Endothelial cell of umbilical vein (primary cell): ENCODE measurements at regions not wholly inside any gene's neighbourhood (a gene's known extent, or its start where the extent isn't known, plus 50 kb on each side); places are given as distances from the start of the nearest gene placed in this dataset.

Experiments used
- BruUV-seq: library from RNA; stranded (reverse); fragments of 400-500 nt; replicated peaks from 2 replicates; lab custom pipeline; 2021; lab: Mats Ljungman, UMichigan
- CTCF ChIA-PET: fragments of 300-600, 350-600 bp; sonication (Branson Sonifier 250); formaldehyde crosslinking; loops from one replicate; lab custom pipeline; 2021; ENCODE audit warnings: antibody characterized with exemption, inconsistent platforms; lab: Charles Lee
- POLR2A ChIA-PET: fragments of 300-600, 350-600 bp; sonication (Branson Sonifier 250); formaldehyde crosslinking; loops from one replicate; lab custom pipeline; 2021; ENCODE audit warnings: antibody characterized with exemption, inconsistent platforms; lab: Charles Lee
- DNase-seq: peaks from one replicate; pipeline ENCODE4 v3.0.0-alpha.2; 2011; ENCODE audit warnings: low read depth, low spot score
- FAIRE-seq: peaks from 2 replicates; lab custom pipeline; 2011; peaks lifted over from hg19 to GRCh38; lab: Jason Lieb, UNC
- H2AFZ ChIP-seq: 2 replicates; pipeline ENCODE4 v1.6.0; 2012; ENCODE audit warnings: low read depth, low read length, control low read depth, inconsistent platforms
- H3K27ac ChIP-seq: 2 replicates; pipeline ENCODE4 v1.5.1; 2011; ENCODE audit warnings: low read depth, mild to moderate bottlenecking, control low read depth, low read length, moderate library complexity; ENCODE audit not compliant: insufficient read depth
- H3K27me3 ChIP-seq, 2 experiments: 2 replicates each; pipeline versions ENCODE4 v1.6.0 to v1.6.1; 2011; ENCODE audit warnings: low read length in 2 of 2, mixed read lengths in 1 of 2; ENCODE audit not compliant: control insufficient read depth in 2 of 2, insufficient read depth in 2 of 2
- H3K36me3 ChIP-seq, 2 experiments: 2 replicates in 1 of 2; 3 replicates in 1 of 2; pipeline ENCODE4 v1.5.1; 2011; ENCODE audit warnings: low read length in 2 of 2, mild to moderate bottlenecking in 1 of 2, moderate library complexity in 1 of 2; ENCODE audit not compliant: control insufficient read depth in 2 of 2, insufficient read depth in 2 of 2; ENCODE audit errors: extremely low read depth in 1 of 2
- H3K4me1 ChIP-seq: 3 replicates; pipeline ENCODE4 v1.5.1; 2011; ENCODE audit warnings: mild to moderate bottlenecking, low read length; ENCODE audit not compliant: control insufficient read depth, insufficient read depth; ENCODE audit errors: extremely low read depth
- H3K4me2 ChIP-seq: 2 replicates; pipeline ENCODE4 v1.6.1; 2011; ENCODE audit warnings: low read length, control low read depth, mixed read lengths; ENCODE audit not compliant: insufficient read depth
- H3K4me3 ChIP-seq, 3 experiments: fragments of 200-600 bp in 1 of 3; sonication (generic), shearing (Covaris generic) in 1 of 3; replicated peaks in 1 of 3; 2 replicates each; pipeline ENCODE4 v1.5.1; 2011 to 2016; ENCODE audit warnings: control low read depth in 3 of 3, low read length in 3 of 3, mild to moderate bottlenecking in 2 of 3, inconsistent platforms in 1 of 3, low read depth in 1 of 3, moderate library complexity in 1 of 3; ENCODE audit not compliant: insufficient read depth in 1 of 3
- H3K79me2 ChIP-seq: 2 replicates; pipeline ENCODE4 v1.6.0; 2012; ENCODE audit warnings: low read length, inconsistent platforms; ENCODE audit not compliant: control insufficient read depth, insufficient read depth
- H3K9ac ChIP-seq: replicated peaks from 2 replicates; pipeline ENCODE3; 2011; ENCODE audit warnings: low read length, control low read depth; ENCODE audit not compliant: insufficient read depth; ENCODE audit errors: extremely low read depth
- H3K9me1 ChIP-seq: replicated peaks from 3 replicates; pipeline ENCODE4 v1.6.0; 2011; ENCODE audit warnings: mild to moderate bottlenecking, low read length; ENCODE audit not compliant: control insufficient read depth, insufficient read depth; ENCODE audit errors: extremely low read depth
- H3K9me3 ChIP-seq: replicated peaks from 2 replicates; pipeline ENCODE4 v1.5.1; 2012; ENCODE audit warnings: low read length, inconsistent platforms; ENCODE audit not compliant: control insufficient read depth, insufficient read depth
- H4K20me1 ChIP-seq: replicated peaks from 2 replicates; pipeline ENCODE3; 2011; ENCODE audit warnings: mild to moderate bottlenecking, low read length; ENCODE audit not compliant: control insufficient read depth, insufficient read depth; ENCODE audit errors: extremely low read depth
- EZH2 ChIP-seq: IDR thresholded peaks from 2 replicates; pipeline ENCODE4 v1.6.1; 2012; ENCODE audit warnings: borderline replicate concordance, low read depth, mild to moderate bottlenecking, moderate library complexity, low read length, inconsistent platforms; ENCODE audit not compliant: severe bottlenecking
- FOS ChIP-seq: IDR thresholded peaks from 2 replicates; pipeline ENCODE4 v1.6.1; 2011; ENCODE audit warnings: mild to moderate bottlenecking, low read length, moderate library complexity, borderline replicate concordance; ENCODE audit not compliant: insufficient read depth
- GATA2 ChIP-seq: IDR thresholded peaks from 2 replicates; pipeline ENCODE4 v1.7.0; 2011; ENCODE audit warnings: low read depth, mild to moderate bottlenecking, moderate library complexity, mixed read lengths, low read length; ENCODE audit not compliant: insufficient read length, insufficient read depth
- JUN ChIP-seq: IDR thresholded peaks from 2 replicates; pipeline ENCODE4 v1.6.1; 2011; ENCODE audit warnings: borderline replicate concordance, low read depth; ENCODE audit not compliant: insufficient read length, insufficient read depth
- MYC ChIP-seq: IDR thresholded peaks from one replicate; pipeline ENCODE4 v1.6.1; 2011; ENCODE audit warnings: mild to moderate bottlenecking, low read depth, low read length
- POLR2A ChIP-seq: IDR thresholded peaks from 2 replicates; pipeline ENCODE4 v1.6.1; 2012; ENCODE audit warnings: low read depth, mild to moderate bottlenecking, control low read depth, low read length
- POLR2AphosphoS5 ChIP-seq: IDR thresholded peaks from 2 replicates; pipeline ENCODE4 v1.6.1; 2012; ENCODE audit warnings: low read depth, mild to moderate bottlenecking, control low read depth, low read length, moderate library complexity; ENCODE audit not compliant: insufficient read depth
- dilution Hi-C: fragments of 300-500 bp; cut with MboI; formaldehyde crosslinking; loops from one replicate; pipeline ENCODE4 v1.15.0; 2019; ENCODE audit warnings: low sequenced_read_pairs; ENCODE audit not compliant: extremely low pct_ligation_motif_present
- intact Hi-C: fragments of 100-400 bp; cut with micrococcal nuclease; formaldehyde crosslinking; loops from one replicate; pipeline ENCODE4 v1.10.0; 2022
- TF ChIP-seq, protein P1 (sequence below): IDR thresholded peaks from 2 replicates; pipeline ENCODE4 v1.6.1; 2011; ENCODE audit not compliant: insufficient read depth, insufficient read length
- TF ChIP-seq, protein P2 (sequence below), 2 donors: IDR thresholded peaks; 1 replicate in 1 of 2; 2 replicates in 1 of 2; pipeline ENCODE4 v1.5.1; 2011; ENCODE audit warnings: low read length in 2 of 2, mild to moderate bottlenecking in 2 of 2, moderate library complexity in 2 of 2, control low read depth in 1 of 2, inconsistent platforms in 1 of 2, low read depth in 1 of 2; ENCODE audit not compliant: insufficient read depth in 1 of 2; ENCODE audit errors: extremely low read depth in 1 of 2

DNA sequence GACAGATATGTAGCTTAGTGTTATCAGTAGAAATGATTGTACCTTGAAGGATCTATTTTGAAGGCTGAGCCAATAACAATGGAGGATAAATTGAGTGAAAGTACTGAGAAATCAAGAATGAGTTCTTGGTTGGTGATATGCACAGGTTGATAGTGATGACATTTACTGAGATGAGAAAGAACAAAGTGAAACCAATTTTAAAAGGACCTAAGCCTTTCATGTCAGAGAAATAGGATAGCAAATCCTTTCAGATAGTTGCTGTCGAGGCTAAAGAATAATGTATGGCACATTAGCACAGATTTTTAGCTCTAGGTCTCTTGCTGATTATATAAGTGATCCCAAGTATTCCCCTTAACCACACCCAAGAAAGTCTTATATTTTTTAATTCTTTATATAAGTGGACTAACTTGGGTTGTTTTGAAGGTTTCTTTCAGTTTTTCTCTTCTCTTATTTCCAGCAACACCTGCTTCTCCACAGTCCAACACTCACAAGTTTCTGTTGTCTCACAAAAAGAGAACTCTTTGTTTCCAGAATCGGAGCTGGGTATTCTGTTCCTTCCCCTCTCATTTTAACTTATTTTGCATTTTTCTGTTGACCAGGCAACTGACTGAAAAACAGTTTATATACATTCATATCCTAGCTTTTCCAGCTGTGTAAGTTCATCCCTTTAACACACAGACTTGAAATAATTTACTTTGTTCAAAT, 286.9 kb upstream of the ATP10B start:
- H2AFZ ChIP-seq: no peak overlapping the region
- BruUV-seq: no TSS peak
- POLR2A ChIA-PET: no interaction called here
- H3K36me3 ChIP-seq: no peaks in the 10 kb centered on the region
- no peak overlapping the region for H3K4me2 ChIP-seq
- dilution Hi-C loops: no loop called here
- no peaks in the 10 kb centered on the region for H4K20me1 ChIP-seq
- DNase-seq: no peak
- no peak for FAIRE-seq
- CTCF ChIA-PET: no interaction called here
- H3K9me3 ChIP-seq: peaks cover 3% of the 10 kb centered on the region
- no peaks in the 10 kb centered on the region for H3K79me2 ChIP-seq
- no peak overlapping the region for H3K27ac ChIP-seq
- TF ChIP-seq POLR2A (no peak), POLR2AphosphoS5 (no peak), GATA2 (no peak), MYC (no peak), JUN (no peak), EZH2 (no peak), FOS (no peak)
- TF ChIP-seq, protein P1, sequence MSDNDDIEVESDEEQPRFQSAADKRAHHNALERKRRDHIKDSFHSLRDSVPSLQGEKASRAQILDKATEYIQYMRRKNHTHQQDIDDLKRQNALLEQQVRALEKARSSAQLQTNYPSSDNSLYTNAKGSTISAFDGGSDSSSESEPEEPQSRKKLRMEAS: no peak
- TF ChIP-seq, protein P2, sequence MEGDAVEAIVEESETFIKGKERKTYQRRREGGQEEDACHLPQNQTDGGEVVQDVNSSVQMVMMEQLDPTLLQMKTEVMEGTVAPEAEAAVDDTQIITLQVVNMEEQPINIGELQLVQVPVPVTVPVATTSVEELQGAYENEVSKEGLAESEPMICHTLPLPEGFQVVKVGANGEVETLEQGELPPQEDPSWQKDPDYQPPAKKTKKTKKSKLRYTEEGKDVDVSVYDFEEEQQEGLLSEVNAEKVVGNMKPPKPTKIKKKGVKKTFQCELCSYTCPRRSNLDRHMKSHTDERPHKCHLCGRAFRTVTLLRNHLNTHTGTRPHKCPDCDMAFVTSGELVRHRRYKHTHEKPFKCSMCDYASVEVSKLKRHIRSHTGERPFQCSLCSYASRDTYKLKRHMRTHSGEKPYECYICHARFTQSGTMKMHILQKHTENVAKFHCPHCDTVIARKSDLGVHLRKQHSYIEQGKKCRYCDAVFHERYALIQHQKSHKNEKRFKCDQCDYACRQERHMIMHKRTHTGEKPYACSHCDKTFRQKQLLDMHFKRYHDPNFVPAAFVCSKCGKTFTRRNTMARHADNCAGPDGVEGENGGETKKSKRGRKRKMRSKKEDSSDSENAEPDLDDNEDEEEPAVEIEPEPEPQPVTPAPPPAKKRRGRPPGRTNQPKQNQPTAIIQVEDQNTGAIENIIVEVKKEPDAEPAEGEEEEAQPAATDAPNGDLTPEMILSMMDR (IDR thresholded peaks at IDR 0.05; ENCODE audit: extremely low read depth in 1 of 2, insufficient read depth in 1 of 2, low read depth in 1 of 2, low read length in 2 of 2): no peak
- no peaks in the 10 kb centered on the region for H3K9me1 ChIP-seq
- H3K4me1 ChIP-seq: no peaks in the 10 kb centered on the region
- no peak overlapping the region for H3K4me3 ChIP-seq
- H3K27me3 ChIP-seq: no peaks in the 10 kb centered on the region
- intact Hi-C loops: no loop called here
- no peak overlapping the region for H3K9ac ChIP-seq
